Activated naive CD4-positive, alpha-beta T cell treated with anti-CD3 and anti-CD28 coated beads for 36 hours (primary cell): ENCODE measurements at regions not wholly inside any gene's neighbourhood (a gene's known extent, or its start where the extent isn't known, plus 50 kb on each side); places are given as distances from the start of the nearest gene placed in this dataset.
"Not testable (repeated sequence)": the region's sequence is repeated elsewhere in the genome, so short reads cannot be mapped to it uniquely, and the experiment has no call there.

ENCODE experiments used
- CTCF ChIA-PET: fragments of 350-600 bp; sonication (Branson Sonifier 250); formaldehyde crosslinking; loops from one replicate; lab custom pipeline; 2021; ENCODE audit warnings: antibody characterized with exemption; lab: Charles Lee
- DNase-seq: peaks from one replicate; pipeline ENCODE4 v3.0.0-alpha.2; 2020
- H3K27ac Mint-ChIP-seq: one replicate; pipeline ENCODE4 v1.8.0; 2021; ENCODE audit warnings: mild to moderate bottlenecking, mixed read lengths
- H3K27me3 Mint-ChIP-seq: one replicate; pipeline ENCODE4 v1.8.0; 2021; ENCODE audit warnings: low read depth, mixed read lengths
- H3K36me3 Mint-ChIP-seq: one replicate; pipeline ENCODE4 v1.8.0; 2021; ENCODE audit warnings: low read depth, mixed read lengths
- H3K4me1 Mint-ChIP-seq: one replicate; pipeline ENCODE4 v1.8.0; 2021; ENCODE audit warnings: low read depth, mixed read lengths
- H3K4me3 Mint-ChIP-seq: one replicate; pipeline ENCODE4 v1.8.0; 2021; ENCODE audit warnings: mild to moderate bottlenecking, moderate library complexity, mixed read lengths
- H3K9me3 Mint-ChIP-seq: one replicate; pipeline ENCODE4 v1.8.0; 2021; ENCODE audit warnings: mixed read lengths
- intact Hi-C: fragments of 100-400 bp; cut with micrococcal nuclease; formaldehyde crosslinking; loops from one replicate; pipeline ENCODE4 v1.15.1; 2023

DNA sequence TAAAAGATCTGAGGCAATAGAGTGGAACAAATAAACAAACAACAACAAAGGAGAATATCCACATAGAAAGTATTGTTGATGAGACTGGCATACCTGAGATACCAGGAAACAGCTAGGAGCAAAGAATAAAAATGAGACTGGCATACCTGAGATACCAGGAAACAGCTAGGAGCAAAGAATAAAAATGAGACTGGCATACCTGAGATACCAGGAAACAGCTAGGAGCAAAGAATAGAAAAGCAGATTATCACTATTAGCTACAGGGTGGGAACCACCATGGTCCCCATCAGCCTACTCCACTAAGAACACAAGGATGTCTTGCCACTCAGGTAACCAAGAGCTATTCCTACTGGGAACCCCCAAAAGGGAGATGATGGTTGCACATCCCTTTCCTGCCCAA lies 230.2 kb upstream of the MMS22L start:
- DNase-seq, H3K4me3 Mint-ChIP-seq, H3K36me3 Mint-ChIP-seq, intact Hi-C loops, H3K27ac Mint-ChIP-seq, CTCF ChIA-PET, H3K9me3 Mint-ChIP-seq, H3K27me3 Mint-ChIP-seq, H3K4me1 Mint-ChIP-seq: not testable (repeated sequence)

DNA sequence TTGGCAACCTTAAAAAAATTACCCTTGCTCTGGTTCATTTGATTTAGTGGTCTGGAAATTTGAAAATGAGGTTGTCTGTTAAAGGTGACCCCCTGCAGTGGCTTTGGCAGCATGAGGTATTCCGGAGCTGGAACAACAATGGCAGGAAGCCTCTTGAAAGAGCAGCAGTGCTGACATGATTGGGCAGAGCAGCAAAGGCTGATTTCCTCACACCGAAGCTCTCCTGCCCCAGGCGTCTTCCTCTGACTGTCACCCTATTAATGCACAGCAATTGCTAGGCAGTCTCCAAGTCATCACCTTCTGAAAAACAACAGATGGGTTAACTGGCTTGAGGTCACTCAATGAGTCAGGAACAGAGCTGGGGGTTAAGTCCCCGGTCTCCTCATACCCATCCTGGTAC lies 241.8 kb upstream of the MMS22L start:
- H3K4me3 Mint-ChIP-seq = no peak overlapping the region
- DNase-seq = no peak
- peaks cover 2% of the 10 kb centered on the region for H3K9me3 Mint-ChIP-seq
- H3K4me1 Mint-ChIP-seq = no peaks in the 10 kb centered on the region
- no peak overlapping the region for H3K27ac Mint-ChIP-seq
- intact Hi-C loops = no loop called here
- no peaks in the 10 kb centered on the region for H3K27me3 Mint-ChIP-seq
- H3K36me3 Mint-ChIP-seq = no peaks in the 10 kb centered on the region
- CTCF ChIA-PET = no interaction called here

DNA sequence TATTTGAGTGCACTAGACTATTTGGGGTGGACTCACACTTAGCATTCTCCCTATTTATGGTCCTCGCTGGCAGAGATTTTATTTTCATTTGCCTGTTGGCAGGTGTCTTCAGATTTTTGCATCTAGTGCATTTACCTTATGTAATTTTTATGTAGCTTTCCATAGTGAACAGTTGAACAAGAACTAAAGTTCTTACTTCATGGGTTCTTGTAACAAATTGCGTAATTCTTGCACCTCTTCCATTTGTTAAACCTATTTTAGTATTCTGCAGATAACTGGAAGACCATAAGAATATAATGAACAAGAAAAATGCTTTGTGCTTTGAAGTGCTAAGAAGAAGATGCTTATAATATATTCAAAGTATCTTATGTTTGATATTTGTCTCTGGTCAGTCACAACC lies 252.8 kb upstream of the MMS22L start:
- no peak for DNase-seq
- CTCF ChIA-PET = interaction anchor here (0.9 kb wide), 1 partner anchor 30 kb away, joined by 3 read pairs; no protein-coding TSS in a partner anchor
- no peaks in the 10 kb centered on the region for H3K4me1 Mint-ChIP-seq
- H3K4me3 Mint-ChIP-seq = no peak overlapping the region
- H3K36me3 Mint-ChIP-seq = no peaks in the 10 kb centered on the region
- intact Hi-C loops = no loop called here
- no peak overlapping the region for H3K27ac Mint-ChIP-seq
- H3K9me3 Mint-ChIP-seq = no peaks in the 10 kb centered on the region
- H3K27me3 Mint-ChIP-seq = peaks cover 10% of the 10 kb centered on the region

DNA sequence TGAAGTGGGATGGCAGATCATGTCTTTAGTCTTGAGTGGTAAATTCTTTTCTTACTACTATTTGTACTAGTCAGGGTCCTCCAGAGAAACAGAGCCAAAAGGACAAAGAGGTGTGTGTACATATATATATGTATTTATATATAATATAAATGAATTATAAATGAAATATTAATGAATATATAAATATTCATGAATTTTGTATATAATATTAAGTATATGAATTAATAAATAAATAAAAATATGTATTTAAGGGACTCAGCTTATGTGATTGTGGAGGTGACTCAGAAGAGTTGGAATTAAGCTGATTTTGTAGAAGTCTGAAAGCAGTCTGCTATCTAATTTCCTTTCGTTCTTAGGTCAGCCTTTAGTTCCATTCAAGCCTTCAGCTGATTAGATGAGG lies 265.3 kb upstream of the MMS22L start:
- intact Hi-C loops = no loop called here
- no peaks in the 10 kb centered on the region for H3K36me3 Mint-ChIP-seq
- no peak for DNase-seq
- H3K27me3 Mint-ChIP-seq = no peaks in the 10 kb centered on the region
- no peaks in the 10 kb centered on the region for H3K9me3 Mint-ChIP-seq
- H3K27ac Mint-ChIP-seq = no peak overlapping the region
- H3K4me3 Mint-ChIP-seq = no peak overlapping the region
- H3K4me1 Mint-ChIP-seq = no peaks in the 10 kb centered on the region
- CTCF ChIA-PET = no interaction called here

DNA sequence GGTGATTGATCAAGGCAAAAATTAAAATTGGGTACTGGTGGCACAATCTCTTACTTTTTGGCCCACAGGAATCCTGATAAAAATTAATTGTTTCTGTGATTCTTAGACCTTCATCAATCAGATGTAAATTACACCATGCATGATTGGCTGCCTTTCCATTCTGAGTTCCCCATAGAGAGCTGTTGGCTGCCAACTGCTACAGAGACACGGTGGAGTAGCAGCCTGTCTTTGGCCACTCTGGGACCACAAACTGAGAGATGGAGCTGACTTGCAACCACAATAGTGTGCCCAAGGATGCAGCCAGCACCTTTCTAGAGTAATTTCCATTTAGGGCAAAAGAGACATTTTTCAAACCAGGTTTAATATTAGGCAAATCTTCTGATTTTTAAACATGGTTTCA lies 274.3 kb upstream of the MMS22L start:
- no peaks in the 10 kb centered on the region for H3K4me1 Mint-ChIP-seq

DNA sequence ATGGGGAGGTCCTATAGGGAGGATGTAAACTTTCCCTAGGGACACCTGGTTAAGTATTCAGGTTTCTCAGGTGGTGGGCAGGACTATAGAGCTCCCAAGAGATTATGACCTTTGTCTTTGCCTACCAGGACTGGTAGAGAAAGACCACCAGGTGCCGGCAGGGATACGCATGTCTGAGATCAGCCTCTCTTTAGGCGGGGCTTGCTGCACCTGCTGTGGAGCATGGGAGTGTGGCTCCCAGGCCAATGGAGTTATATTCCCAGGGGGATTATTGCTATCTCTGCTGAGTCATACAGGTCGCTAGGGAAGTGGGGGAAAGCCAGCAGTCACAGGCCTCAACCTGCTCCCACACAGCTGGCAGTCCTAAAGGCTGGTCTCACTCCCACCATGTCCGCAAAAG lies 280.5 kb upstream of the MMS22L start:
- CTCF ChIA-PET = no interaction called here
- H3K4me3 Mint-ChIP-seq = no peak overlapping the region
- DNase-seq = no peak
- intact Hi-C loops = no loop called here
- no peak overlapping the region for H3K27ac Mint-ChIP-seq
- H3K36me3 Mint-ChIP-seq = no peaks in the 10 kb centered on the region
- peaks cover 2% of the 10 kb centered on the region for H3K9me3 Mint-ChIP-seq
- no peaks in the 10 kb centered on the region for H3K27me3 Mint-ChIP-seq
- no peaks in the 10 kb centered on the region for H3K4me1 Mint-ChIP-seq

More for the DNA sequence above, 274.3 kb upstream of the MMS22L start:
- Mint-ChIP-seq H3K4me3 (no peak overlapping the region), H3K27me3 (no peaks in the 10 kb centered on the region), H3K27ac (no peak overlapping the region), H3K36me3 (no peaks in the 10 kb centered on the region), H3K9me3 (no peaks in the 10 kb centered on the region)
- CTCF ChIA-PET = no interaction called here
- intact Hi-C loops = no loop called here
- no peak for DNase-seq

DNA sequence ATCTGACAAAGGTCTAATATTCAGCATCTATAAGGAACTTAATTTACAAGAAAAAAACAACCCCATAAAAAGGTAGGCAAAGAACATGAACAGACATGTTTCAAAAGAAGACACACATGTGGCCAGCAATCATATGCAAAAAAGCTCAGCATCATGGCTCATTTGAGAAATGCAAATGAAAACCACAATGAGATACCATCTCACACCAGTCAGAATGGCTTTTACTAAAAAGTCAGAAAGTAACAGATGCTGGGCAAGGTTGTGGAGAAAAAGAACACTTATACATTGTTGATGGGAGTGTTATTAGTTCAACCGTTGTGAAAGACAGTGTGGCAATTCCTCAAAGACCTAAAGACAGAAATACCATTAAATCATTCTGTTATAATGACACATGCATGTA lies 289.9 kb upstream of the MMS22L start:
- no peaks in the 10 kb centered on the region for H3K4me1 Mint-ChIP-seq
- DNase-seq = no peak
- no peaks in the 10 kb centered on the region for H3K27me3 Mint-ChIP-seq
- CTCF ChIA-PET = no interaction called here
- H3K36me3 Mint-ChIP-seq = no peaks in the 10 kb centered on the region
- H3K27ac Mint-ChIP-seq = no peak overlapping the region
- intact Hi-C loops = no loop called here
- H3K9me3 Mint-ChIP-seq = peaks cover 3% of the 10 kb centered on the region
- H3K4me3 Mint-ChIP-seq = no peak overlapping the region

DNA sequence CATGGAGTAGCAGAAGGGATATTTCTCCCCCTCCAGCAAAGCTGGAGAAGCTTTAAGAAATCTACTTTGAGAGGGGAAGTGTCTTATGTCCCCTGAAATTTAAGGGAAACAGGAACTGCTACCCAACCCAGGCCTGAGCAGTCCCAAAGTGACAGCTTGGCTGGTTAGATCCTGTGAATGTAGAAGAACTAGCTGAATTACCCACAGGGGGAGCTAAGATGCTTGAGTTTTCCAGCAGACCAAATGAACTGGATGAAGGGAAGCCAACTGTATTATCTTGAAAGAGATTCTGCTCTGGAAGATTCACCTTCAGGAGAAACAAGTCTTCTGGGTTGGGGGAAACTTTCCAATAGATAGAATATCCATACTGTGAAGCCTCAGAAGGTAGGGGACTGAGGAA lies 303.3 kb upstream of the MMS22L start:
- H3K4me3 Mint-ChIP-seq = no peak overlapping the region
- H3K9me3 Mint-ChIP-seq = no peaks in the 10 kb centered on the region
- DNase-seq = no peak
- intact Hi-C loops = no loop called here
- H3K27me3 Mint-ChIP-seq = no peaks in the 10 kb centered on the region
- H3K27ac Mint-ChIP-seq = no peak overlapping the region
- CTCF ChIA-PET = no interaction called here
- H3K4me1 Mint-ChIP-seq = no peaks in the 10 kb centered on the region
- H3K36me3 Mint-ChIP-seq = no peaks in the 10 kb centered on the region

DNA sequence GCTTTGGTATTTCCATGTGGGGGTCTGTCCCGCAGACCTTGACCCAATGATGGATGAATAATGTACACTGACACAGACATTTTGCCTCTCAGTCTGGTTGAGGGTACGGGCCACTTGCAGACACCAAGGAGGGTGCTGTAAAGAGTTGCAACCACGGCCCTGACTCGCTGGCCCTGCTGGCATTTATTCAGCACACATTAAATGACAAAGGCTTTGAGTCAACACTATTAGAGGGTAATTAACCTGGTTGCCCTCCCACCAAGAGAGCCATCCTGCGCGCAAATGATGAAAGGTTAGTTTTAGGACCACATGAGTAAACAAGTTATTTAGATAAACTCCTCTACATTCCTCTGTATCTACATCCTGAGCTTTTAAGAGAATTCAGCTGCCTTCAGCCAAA lies 308.9 kb upstream of the MMS22L start:
- Mint-ChIP-seq H3K9me3 (no peaks in the 10 kb centered on the region), H3K4me3 (no peak overlapping the region), H3K36me3 (no peaks in the 10 kb centered on the region), H3K4me1 (no peaks in the 10 kb centered on the region), H3K27ac (no peak overlapping the region), H3K27me3 (no peaks in the 10 kb centered on the region)
- intact Hi-C loops = no loop called here
- no peak for DNase-seq
- CTCF ChIA-PET = no interaction called here

DNA sequence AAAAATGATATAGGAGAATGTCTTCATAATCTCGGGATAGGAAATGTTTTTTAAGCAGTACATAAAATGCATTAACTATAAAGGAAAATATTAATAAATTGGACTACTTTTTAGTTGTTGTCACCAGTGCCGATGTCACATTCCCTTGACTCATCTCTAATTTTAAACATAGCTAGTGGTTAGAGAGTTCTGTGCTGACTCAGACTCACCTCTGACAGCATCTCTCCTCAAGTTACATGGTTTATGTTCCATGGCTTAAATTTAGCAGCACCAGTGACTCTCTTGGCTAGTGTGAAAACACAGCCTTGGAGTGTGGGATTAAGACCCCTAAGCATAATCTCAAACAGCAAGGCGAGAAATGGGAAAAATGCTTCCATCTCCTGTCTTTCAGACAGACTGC lies 311.8 kb upstream of the MMS22L start:
- Mint-ChIP-seq H3K4me3 (no peak overlapping the region), H3K27ac (no peak overlapping the region), H3K36me3 (no peaks in the 10 kb centered on the region), H3K4me1 (no peaks in the 10 kb centered on the region), H3K9me3 (no peaks in the 10 kb centered on the region), H3K27me3 (no peaks in the 10 kb centered on the region)
- CTCF ChIA-PET = no interaction called here
- no peak for DNase-seq
- intact Hi-C loops = no loop called here

DNA sequence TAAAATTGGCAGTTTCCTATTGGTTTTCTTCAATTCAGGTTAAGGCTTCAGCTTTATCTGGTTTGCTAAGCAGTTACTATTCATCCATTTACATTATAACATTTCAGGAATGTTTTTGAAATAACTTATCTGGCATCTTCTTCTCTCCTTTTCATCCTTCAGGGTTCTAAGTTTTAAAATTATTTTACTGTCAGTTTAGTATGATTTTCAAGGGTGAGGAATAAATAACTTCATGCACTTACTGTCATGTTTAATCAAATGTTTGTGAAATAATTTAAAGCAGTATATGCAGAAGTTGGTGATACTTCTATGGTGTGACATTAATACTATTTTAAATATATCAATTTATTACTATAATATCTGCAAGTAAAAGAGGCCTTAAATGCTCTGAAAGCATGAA lies 338.1 kb upstream of the MMS22L start:
- no peaks in the 10 kb centered on the region for H3K4me1 Mint-ChIP-seq
- intact Hi-C loops = no loop called here
- H3K4me3 Mint-ChIP-seq = no peak overlapping the region
- H3K27ac Mint-ChIP-seq = no peak overlapping the region
- no peaks in the 10 kb centered on the region for H3K9me3 Mint-ChIP-seq
- no peaks in the 10 kb centered on the region for H3K36me3 Mint-ChIP-seq
- CTCF ChIA-PET = no interaction called here
- no peaks in the 10 kb centered on the region for H3K27me3 Mint-ChIP-seq
- DNase-seq = no peak

DNA sequence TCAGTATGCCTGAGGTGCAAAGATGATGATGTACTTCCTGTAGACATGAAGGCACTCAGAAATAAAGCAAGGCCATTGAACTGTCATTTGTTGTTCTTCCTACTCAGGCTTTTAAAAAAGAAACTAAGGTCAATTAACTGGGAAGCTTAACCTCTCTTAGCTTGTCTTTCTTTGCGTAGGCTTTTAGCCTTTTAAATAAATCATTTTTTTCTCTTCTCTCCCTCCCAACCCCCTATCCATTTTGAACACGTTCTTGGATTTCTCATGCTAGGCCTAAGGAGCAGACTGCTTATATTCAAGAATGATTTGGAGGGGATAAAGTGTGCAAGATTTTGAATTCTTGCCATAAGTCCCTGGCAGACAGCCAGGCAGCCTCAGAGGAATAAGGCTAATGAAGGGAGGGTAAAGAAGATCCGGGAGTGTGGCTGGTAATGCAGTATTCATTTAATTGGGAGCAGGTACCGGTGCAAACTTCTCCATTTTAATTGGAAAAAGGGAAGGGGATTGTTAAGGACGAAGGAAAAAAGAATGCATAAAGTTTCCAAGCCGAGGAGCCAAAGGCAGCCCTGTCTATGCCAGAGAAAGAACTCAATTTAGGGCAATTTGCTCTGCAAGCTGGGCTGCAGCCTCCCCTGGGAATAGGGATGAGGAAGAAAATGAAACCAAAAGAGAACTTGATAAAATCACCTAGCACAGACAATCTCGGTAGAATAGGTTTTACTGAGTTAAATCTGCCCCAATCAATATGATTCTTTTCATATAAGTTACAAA lies 343.8 kb upstream of the MMS22L start:
- Mint-ChIP-seq H3K27ac (no peak overlapping the region), H3K36me3 (no peaks in the 10 kb centered on the region), H3K4me3 (no peak overlapping the region), H3K9me3 (peaks cover 2% of the 10 kb centered on the region), H3K27me3 (no peaks in the 10 kb centered on the region), H3K4me1 (no peaks in the 10 kb centered on the region)
- DNase-seq = no peak
- intact Hi-C loops = no loop called here
- CTCF ChIA-PET = no interaction called here

DNA sequence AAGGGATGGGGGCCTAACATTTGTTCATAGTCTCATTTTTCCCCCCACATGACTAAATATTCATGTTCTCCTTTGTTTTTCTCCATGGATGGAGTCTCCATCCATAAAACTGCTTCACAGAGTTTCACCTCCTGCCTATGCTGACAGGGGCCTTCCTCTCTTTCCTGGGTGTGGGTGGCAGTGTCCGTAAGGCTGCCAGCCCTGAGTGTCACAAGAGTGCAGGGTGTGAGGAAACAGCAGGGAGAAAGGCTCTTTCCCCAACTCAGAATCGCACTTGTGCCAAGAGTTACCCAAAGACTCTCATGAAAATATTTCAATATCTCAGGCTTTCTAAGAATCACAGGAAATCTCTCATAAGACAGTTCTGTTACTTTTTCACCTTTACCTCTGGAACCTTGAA lies 346.2 kb upstream of the MMS22L start:
- Mint-ChIP-seq H3K9me3 (peaks cover 2% of the 10 kb centered on the region), H3K27ac (no peak overlapping the region), H3K27me3 (no peaks in the 10 kb centered on the region), H3K4me3 (no peak overlapping the region), H3K4me1 (no peaks in the 10 kb centered on the region), H3K36me3 (no peaks in the 10 kb centered on the region)
- DNase-seq = no peak
- CTCF ChIA-PET = no interaction called here
- intact Hi-C loops = no loop called here
